ENCODE measurements at regions not wholly inside any gene's neighbourhood (a gene's known extent, or its start where the extent isn't known, plus 50 kb on each side); places are given as distances from the start of the nearest gene placed in this dataset.

DNA sequence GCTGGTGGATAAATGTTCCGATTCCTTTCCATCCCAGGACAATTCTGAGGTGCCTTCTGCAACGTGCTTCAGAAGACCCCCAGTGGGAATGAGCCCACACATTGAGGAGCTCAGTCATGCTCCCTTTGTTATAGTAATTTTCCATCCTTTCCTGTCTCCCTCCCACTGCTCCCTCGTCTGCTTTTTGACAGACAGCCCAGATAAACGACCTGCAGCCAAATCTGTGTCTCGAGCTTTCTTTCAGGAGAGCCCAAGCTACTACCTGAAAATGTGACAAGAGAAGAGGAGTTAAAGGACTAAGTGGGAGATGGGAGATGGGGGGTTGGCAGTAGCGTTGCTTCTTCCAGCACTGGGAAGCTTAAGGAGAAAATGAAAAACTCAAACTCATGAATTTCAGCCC, 65.9 kb upstream of the LRRN2 start:
- H3K4me3 ChIP-seq (ENCODE audit: low read length): no peak overlapping the region
- TF ChIP-seq CTCF (conservative IDR thresholded peaks at IDR 0.05; ENCODE audit: low read length): no peak
- no peak for DNase-seq (ENCODE audit: low read depth)

- DNase-seq (ENCODE audit: low read depth): no peak
- no peak overlapping the region for H3K4me3 ChIP-seq (ENCODE audit: low read length)
- TF ChIP-seq CTCF (conservative IDR thresholded peaks at IDR 0.05; ENCODE audit: low read length): no peak
Observed at GRCh38 chr1:204751883-204752687, 66.5 kb upstream of the LRRN2 start.

GRCh38 chr1:204752688-204753040, 67.1 kb upstream of the LRRN2 start:
- no peak for TF ChIP-seq CTCF (conservative IDR thresholded peaks at IDR 0.05; ENCODE audit: low read length)
- no peak overlapping the region for H3K4me3 ChIP-seq (ENCODE audit: low read length)
- no peak for DNase-seq (ENCODE audit: low read depth)

DNA sequence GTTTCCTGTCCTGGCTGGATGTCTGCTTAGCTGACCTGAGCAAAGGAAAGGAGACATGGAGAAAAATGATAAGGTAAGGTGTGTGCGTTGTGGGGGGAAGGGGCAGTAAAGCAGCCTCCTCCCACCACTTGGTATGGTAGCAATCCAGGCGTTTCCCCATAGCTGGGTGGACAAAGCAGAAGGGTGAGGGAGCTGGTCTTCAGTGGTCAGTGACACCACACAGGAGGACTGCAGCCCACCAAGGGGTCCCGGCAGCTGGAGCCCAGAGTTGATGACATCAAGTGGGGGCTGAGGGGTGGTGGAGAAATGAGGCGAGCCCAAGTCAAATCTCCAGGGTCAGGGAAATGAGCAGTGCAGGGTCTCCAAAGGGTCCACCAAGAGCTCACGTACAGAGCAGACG, 69.3 kb upstream of the LRRN2 start:
- no peak for TF ChIP-seq CTCF (conservative IDR thresholded peaks at IDR 0.05; ENCODE audit: low read length)
- no peak for DNase-seq (ENCODE audit: low read depth)
- no peak overlapping the region for H3K4me3 ChIP-seq (ENCODE audit: low read length)

DNA sequence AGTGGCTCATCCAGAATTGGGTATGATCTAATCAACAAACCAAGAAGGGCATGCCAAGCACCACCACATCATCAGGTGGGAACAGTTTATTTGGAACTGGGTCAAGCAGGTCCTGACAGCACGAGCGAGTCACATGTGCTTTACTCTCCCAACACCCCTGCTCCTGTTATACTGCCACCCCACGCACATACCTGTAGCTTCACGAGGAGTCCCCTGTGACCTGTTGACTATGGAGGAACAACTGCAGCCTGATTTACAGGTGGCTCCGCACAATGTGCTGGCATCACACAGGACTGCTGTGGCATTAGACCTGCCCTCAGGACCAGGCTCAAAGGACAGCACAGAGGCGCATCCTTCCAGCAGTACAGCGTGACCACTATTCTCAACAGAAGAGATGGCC, 70.8 kb upstream of the LRRN2 start:
- DNase-seq (ENCODE audit: low read depth): no peak
- TF ChIP-seq CTCF (conservative IDR thresholded peaks at IDR 0.05; ENCODE audit: low read length): no peak
- no peak overlapping the region for H3K4me3 ChIP-seq (ENCODE audit: low read length)

- DNase-seq (ENCODE audit: low read depth): no peak
- no peak for TF ChIP-seq CTCF (conservative IDR thresholded peaks at IDR 0.05; ENCODE audit: low read length)
- no peak overlapping the region for H3K4me3 ChIP-seq (ENCODE audit: low read length)
Observed at GRCh38 chr1:204756811-204757210, 71.3 kb upstream of the LRRN2 start.

DNA sequence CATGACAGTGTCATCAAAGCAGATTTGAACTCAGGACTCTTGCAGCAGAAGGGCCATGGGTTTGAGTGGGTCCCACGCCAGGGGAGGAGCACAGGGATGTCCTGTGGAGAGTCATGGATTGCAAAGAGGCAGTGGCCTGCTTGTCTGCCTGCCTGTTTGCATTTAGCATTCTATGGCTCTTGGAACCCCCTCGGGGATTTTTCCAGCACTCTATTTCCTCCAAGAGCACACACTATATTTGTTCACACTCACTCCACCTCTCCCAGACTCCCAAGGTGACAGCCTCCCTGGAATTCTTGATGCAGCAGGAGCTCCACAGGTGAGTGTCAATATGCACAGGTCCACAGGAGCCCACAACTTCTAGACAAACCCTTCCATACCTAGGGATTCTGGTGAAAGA, 73.1 kb upstream of the LRRN2 start:
- no peak for TF ChIP-seq CTCF (conservative IDR thresholded peaks at IDR 0.05; ENCODE audit: low read length)
- no peak for DNase-seq (ENCODE audit: low read depth)
- H3K4me3 ChIP-seq (ENCODE audit: low read length): no peak overlapping the region
